Thyroid gland (tissue), 4 donors: ENCODE measurements at regions not wholly inside any gene's neighbourhood (a gene's known extent, or its start where the extent isn't known, plus 50 kb on each side); places are given as distances from the start of the nearest gene placed in this dataset.

Experiments used
- POLR2A ChIP-seq, 2 donors: fragments of 450-650 bp; IDR thresholded peaks; one replicate each; pipeline ENCODE4 v1.6.1; 2017; ENCODE audit warnings: antibody characterized with exemption in 2 of 2, mild to moderate bottlenecking in 2 of 2, moderate library complexity in 1 of 2
- TF ChIP-seq, protein P1 (sequence below), 6 experiments: fragments of 200-600 bp in 3 of 6; fragments of 450-650 bp in 3 of 6; sonication (generic) in 3 of 6; IDR thresholded peaks; one replicate each; pipeline ENCODE4 v1.5.1; 2016 to 2019; ENCODE audit warnings: antibody characterized with exemption in 6 of 6, mild to moderate bottlenecking in 2 of 6, inconsistent platforms in 1 of 6, moderate library complexity in 1 of 6

DNA sequence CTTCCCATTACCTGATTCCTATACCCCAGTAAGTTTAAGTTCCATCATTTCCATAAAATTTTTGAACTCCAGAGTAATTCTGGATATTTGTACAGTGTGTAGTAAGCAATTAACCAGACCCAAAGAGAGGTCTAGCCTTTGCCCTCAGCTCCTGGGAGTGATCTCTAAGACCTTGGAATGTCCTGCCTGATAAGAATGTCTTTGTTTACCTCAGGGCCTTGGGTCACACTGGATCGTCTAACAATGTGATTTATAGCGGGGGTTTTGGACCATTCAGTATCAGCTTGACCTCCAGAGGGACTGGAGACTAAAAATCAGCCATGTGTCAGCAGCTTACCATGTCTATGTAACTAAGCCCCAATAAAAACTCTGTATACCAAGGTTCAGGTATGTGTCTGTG, 330.9 kb upstream of the PPP1R2C start:
- TF ChIP-seq, protein P1, sequence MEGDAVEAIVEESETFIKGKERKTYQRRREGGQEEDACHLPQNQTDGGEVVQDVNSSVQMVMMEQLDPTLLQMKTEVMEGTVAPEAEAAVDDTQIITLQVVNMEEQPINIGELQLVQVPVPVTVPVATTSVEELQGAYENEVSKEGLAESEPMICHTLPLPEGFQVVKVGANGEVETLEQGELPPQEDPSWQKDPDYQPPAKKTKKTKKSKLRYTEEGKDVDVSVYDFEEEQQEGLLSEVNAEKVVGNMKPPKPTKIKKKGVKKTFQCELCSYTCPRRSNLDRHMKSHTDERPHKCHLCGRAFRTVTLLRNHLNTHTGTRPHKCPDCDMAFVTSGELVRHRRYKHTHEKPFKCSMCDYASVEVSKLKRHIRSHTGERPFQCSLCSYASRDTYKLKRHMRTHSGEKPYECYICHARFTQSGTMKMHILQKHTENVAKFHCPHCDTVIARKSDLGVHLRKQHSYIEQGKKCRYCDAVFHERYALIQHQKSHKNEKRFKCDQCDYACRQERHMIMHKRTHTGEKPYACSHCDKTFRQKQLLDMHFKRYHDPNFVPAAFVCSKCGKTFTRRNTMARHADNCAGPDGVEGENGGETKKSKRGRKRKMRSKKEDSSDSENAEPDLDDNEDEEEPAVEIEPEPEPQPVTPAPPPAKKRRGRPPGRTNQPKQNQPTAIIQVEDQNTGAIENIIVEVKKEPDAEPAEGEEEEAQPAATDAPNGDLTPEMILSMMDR (IDR thresholded peaks at IDR 0.05), result no peak
- no peak for TF ChIP-seq POLR2A (IDR thresholded peaks at IDR 0.05)
